Suppressor macrophage treated with lipopolysaccharide for 4 hours (primary cell): ENCODE measurements at regions not wholly inside any gene's neighbourhood (a gene's known extent, or its start where the extent isn't known, plus 50 kb on each side); places are given as distances from the start of the nearest gene placed in this dataset.

Source experiments
- DNase-seq: peaks from one replicate; pipeline ENCODE4 v3.0.0-alpha.2; 2020

- no peak for DNase-seq
Measured at GRCh38 chr11:45337583-45338360, 51.6 kb upstream of the SYT13 start.

GRCh38 chr11:45336136-45336535 is 50.0 kb upstream of the SYT13 start:
- no peak for DNase-seq
